Smooth muscle cell (in vitro differentiated cells): ENCODE measurements at regions not wholly inside any gene's neighbourhood (a gene's known extent, or its start where the extent isn't known, plus 50 kb on each side); places are given as distances from the start of the nearest gene placed in this dataset.

ENCODE experiments used
- DNase-seq: peaks from one replicate; lab custom pipeline; 2025; ENCODE audit not compliant: unreplicated experiment; lab: John Stamatoyannopoulos, UW
- H2AFZ ChIP-seq: fragments of 200-600 bp; sonication (generic); 2 replicates; pipeline ENCODE4 v1.6.0; 2016; ENCODE audit warnings: antibody characterized with exemption, low read depth, mild to moderate bottlenecking
- H3F3A ChIP-seq: fragments of 200-600 bp; sonication (generic); 2 replicates; pipeline ENCODE4 v1.6.0; 2017; ENCODE audit warnings: antibody characterized with exemption, low read depth
- H3K27ac ChIP-seq: fragments of 200-600 bp; sonication (generic); 2 replicates; pipeline ENCODE4 v1.5.1; 2016; ENCODE audit warnings: low read depth, mild to moderate bottlenecking
- H3K27me3 ChIP-seq: fragments of 200-600 bp; sonication (generic); 2 replicates; pipeline ENCODE4 v1.6.1; 2016; ENCODE audit warnings: low read depth, mild to moderate bottlenecking
- H3K36me3 ChIP-seq: fragments of 200-600 bp; sonication (generic); 2 replicates; pipeline ENCODE4 v1.5.1; 2016; ENCODE audit warnings: low read depth
- H3K4me1 ChIP-seq: fragments of 200-600 bp; sonication (generic); 2 replicates; pipeline ENCODE4 v1.5.1; 2016; ENCODE audit warnings: low read depth
- H3K4me2 ChIP-seq: fragments of 200-600 bp; sonication (generic); 2 replicates; pipeline ENCODE4 v1.6.0; 2016; ENCODE audit warnings: mild to moderate bottlenecking
- H3K4me3 ChIP-seq: fragments of 200-600 bp; sonication (generic); 2 replicates; pipeline ENCODE4 v1.5.1; 2016; ENCODE audit warnings: mild to moderate bottlenecking
- H3K79me2 ChIP-seq: fragments of 200-600 bp; sonication (generic); 2 replicates; pipeline ENCODE4 v1.6.0; 2016; ENCODE audit warnings: low read depth, mild to moderate bottlenecking
- H3K9ac ChIP-seq: fragments of 200-600 bp; sonication (generic); 2 replicates; pipeline ENCODE4 v1.6.0; 2016; ENCODE audit warnings: low read depth
- H3K9me3 ChIP-seq: fragments of 200-600 bp; sonication (generic); replicated peaks from 2 replicates; pipeline ENCODE4 v1.5.1; 2016; ENCODE audit warnings: low read depth
- H4K20me1 ChIP-seq: fragments of 200-600 bp; sonication (generic); 2 replicates; pipeline ENCODE4 v1.6.0; 2016; ENCODE audit warnings: low read depth
- WGBS: methylation state at CpG from one replicate; pipeline ENCODE4 v1.1.7; 2016; ENCODE audit warnings: low lambda C conversion rate; 5-methylcytosine and 5-hydroxymethylcytosine counted together
- TF ChIP-seq, protein P1 (sequence below): fragments of 200-600 bp; sonication (generic); IDR thresholded peaks from 2 replicates; pipeline ENCODE4 v1.5.1; 2017; ENCODE audit warnings: borderline replicate concordance, mild to moderate bottlenecking, antibody characterized with exemption; ENCODE audit not compliant: insufficient read depth, poor library complexity, severe bottlenecking

DNA sequence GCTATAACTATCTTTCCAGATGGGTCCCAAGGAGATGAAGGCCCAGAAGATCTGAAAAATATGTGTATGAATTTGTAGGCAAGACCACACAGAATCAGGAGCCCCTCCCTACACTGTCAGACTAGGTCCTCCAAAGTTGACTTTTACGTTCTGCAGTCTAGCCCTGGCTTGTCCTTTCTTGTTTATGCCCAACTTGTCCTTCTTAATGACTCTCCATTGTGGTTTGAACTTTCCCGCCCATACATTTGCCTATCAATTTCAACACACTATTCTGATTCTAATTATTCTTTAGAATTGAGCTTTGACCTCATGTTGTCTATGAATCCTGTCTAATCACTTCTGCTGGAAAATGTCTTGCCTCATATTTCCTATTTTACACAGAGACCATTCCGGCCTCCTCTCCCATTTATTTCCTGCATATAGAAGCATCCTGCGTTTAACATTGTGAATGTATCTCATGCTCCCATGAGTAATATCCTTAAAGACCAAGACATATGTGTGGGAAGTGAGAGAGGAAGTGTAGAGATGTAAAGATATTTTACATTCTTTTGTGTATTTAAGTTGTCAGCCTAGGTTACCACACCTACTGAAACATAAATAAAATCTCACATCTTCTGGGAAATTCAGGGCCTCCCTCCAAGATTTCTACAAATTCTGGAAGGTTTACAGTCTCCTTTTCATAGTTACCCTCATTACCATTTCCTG is 348.3 kb downstream of the BCKDHB start:
- no peaks in the 10 kb centered on the region for H3K9me3 ChIP-seq
- H3K27ac ChIP-seq = peak overlapping the region; percentile 65
- 75% methylated on average over 4 of the region's 4 CpGs for WGBS
- H3K9ac ChIP-seq = no peak overlapping the region
- H3K79me2 ChIP-seq = no peaks in the 10 kb centered on the region
- H3K27me3 ChIP-seq = no peaks in the 10 kb centered on the region
- no peaks in the 10 kb centered on the region for H4K20me1 ChIP-seq
- H3K4me3 ChIP-seq = no peak overlapping the region
- TF ChIP-seq, protein P1, sequence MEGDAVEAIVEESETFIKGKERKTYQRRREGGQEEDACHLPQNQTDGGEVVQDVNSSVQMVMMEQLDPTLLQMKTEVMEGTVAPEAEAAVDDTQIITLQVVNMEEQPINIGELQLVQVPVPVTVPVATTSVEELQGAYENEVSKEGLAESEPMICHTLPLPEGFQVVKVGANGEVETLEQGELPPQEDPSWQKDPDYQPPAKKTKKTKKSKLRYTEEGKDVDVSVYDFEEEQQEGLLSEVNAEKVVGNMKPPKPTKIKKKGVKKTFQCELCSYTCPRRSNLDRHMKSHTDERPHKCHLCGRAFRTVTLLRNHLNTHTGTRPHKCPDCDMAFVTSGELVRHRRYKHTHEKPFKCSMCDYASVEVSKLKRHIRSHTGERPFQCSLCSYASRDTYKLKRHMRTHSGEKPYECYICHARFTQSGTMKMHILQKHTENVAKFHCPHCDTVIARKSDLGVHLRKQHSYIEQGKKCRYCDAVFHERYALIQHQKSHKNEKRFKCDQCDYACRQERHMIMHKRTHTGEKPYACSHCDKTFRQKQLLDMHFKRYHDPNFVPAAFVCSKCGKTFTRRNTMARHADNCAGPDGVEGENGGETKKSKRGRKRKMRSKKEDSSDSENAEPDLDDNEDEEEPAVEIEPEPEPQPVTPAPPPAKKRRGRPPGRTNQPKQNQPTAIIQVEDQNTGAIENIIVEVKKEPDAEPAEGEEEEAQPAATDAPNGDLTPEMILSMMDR = no peak
- H3K4me2 ChIP-seq = peak overlapping the region; percentile 19
- H3K36me3 ChIP-seq = no peaks in the 10 kb centered on the region
- H2AFZ ChIP-seq = no peak overlapping the region
- H3K4me1 ChIP-seq = no peaks in the 10 kb centered on the region
- no peaks in the 10 kb centered on the region for H3F3A ChIP-seq
- no peak for DNase-seq

DNA sequence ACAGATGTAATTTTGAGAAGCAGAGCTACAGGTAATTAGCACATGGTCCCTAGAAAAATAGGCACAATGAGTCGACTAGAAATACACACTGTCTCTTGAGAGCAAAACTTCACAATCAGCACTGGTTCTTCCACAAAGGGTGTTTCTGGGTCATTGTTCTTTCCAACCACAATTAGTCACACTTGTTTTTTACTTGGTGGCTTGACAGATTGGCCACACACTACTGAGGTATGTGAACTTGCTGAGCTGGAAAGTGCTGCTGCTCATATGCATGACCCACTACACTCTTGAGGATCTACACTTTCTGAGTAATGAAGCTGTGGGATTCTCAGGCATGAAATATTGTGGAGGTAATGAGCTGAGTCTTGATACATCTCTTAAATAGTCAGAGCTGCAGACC is 347.7 kb downstream of the BCKDHB start:
- Histone ChIP-seq H3K79me2 (no peaks in the 10 kb centered on the region), H3K4me1 (no peaks in the 10 kb centered on the region), H3K4me3 (no peak overlapping the region), H3K9ac (no peak overlapping the region), H3K4me2 (peak overlapping the region; percentile 19), H3K27me3 (no peaks in the 10 kb centered on the region), H3K9me3 (no peaks in the 10 kb centered on the region), H3K27ac (peak overlapping the region; percentile 68), H2AFZ (no peak overlapping the region), H3K36me3 (no peaks in the 10 kb centered on the region), H3F3A (no peaks in the 10 kb centered on the region), H4K20me1 (no peaks in the 10 kb centered on the region)
- TF ChIP-seq, protein P1 = no peak
- 61% methylated on average over 1 of the region's 1 CpG for WGBS
- no peak for DNase-seq

DNA sequence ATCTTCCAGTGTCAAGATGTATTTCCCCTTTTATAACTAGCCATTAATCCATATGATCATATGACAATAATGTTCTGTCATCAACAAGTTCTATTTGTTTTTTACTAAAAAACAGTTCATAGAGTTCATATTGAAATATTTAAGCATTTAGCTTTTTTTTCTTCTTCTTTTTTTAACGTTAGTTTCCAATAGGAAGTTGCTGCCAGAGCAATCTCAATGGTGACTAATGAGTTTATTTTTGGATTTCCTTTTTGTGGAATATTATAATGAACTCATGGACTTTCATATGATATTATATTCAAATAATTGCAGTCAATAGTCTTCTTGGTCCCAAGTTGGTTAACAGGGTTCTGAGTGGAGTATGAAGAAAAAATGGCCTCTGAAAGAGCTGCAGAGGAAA is 343.3 kb downstream of the BCKDHB start:
- no peaks in the 10 kb centered on the region for H3K9me3 ChIP-seq
- no peaks in the 10 kb centered on the region for H3K36me3 ChIP-seq
- no peaks in the 10 kb centered on the region for H3K27me3 ChIP-seq
- H3K9ac ChIP-seq = no peak overlapping the region
- no peaks in the 10 kb centered on the region for H3K4me1 ChIP-seq
- H3K79me2 ChIP-seq = no peaks in the 10 kb centered on the region
- H3K4me2 ChIP-seq = no peak overlapping the region
- no peak for DNase-seq
- no peaks in the 10 kb centered on the region for H4K20me1 ChIP-seq
- 84% methylated on average over 1 of the region's 1 CpG for WGBS
- H3K27ac ChIP-seq = no peak overlapping the region
- H2AFZ ChIP-seq = no peak overlapping the region
- no peak overlapping the region for H3K4me3 ChIP-seq
- H3F3A ChIP-seq = no peaks in the 10 kb centered on the region
- TF ChIP-seq, protein P1 = no peak

DNA sequence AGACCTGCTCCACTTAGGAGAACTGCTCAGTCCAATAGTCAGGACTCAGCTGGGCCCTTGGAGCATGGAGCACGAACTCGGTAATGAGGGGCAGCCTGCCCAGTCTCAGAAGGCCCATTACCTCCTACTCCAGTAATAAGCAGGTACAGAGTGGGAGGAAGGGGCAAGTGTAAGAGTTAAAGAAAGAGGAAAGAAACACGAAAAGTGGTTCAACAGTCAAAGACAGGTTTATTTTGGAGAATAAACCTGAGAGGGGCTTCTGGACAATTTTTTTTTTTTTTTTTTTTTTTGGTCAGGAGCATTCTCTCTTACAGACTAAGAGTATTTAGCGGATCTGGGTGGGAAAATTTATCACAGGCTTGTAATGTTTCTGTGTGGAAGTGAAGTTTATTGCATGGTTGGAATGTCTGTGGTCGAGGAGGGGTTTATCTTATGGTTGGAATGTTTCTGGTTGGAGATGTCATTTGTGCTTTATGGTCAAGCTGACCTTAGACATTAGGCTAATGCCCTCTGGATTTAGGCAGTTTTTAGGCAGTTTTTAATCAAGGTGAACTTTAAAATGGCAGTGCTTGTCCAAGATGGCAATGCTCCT is 340.1 kb downstream of the BCKDHB start:
- Histone ChIP-seq H3K27me3 (no peaks in the 10 kb centered on the region), H4K20me1 (no peaks in the 10 kb centered on the region), H3K4me3 (no peak overlapping the region), H3K79me2 (no peaks in the 10 kb centered on the region), H3K4me1 (no peaks in the 10 kb centered on the region), H3K4me2 (no peak overlapping the region), H3K27ac (no peak overlapping the region), H3K36me3 (no peaks in the 10 kb centered on the region), H2AFZ (no peak overlapping the region), H3K9ac (no peak overlapping the region), H3K9me3 (no peaks in the 10 kb centered on the region), H3F3A (no peaks in the 10 kb centered on the region)
- TF ChIP-seq, protein P1 = no peak
- no peak for DNase-seq
- 94% methylated on average over 5 of the region's 5 CpGs for WGBS
